GM18909 (cell line): ENCODE measurements at regions not wholly inside any gene's neighbourhood (a gene's known extent, or its start where the extent isn't known, plus 50 kb on each side); places are given as distances from the start of the nearest gene placed in this dataset.

Experiments
- ATAC-seq: cut with Tn5 transposase; IDR thresholded peaks from one replicate; pipeline ENCODE4 v1.9.1; 2021; ENCODE audit warnings: mild to moderate bottlenecking; ENCODE audit not compliant: unreplicated experiment, poor library complexity

DNA sequence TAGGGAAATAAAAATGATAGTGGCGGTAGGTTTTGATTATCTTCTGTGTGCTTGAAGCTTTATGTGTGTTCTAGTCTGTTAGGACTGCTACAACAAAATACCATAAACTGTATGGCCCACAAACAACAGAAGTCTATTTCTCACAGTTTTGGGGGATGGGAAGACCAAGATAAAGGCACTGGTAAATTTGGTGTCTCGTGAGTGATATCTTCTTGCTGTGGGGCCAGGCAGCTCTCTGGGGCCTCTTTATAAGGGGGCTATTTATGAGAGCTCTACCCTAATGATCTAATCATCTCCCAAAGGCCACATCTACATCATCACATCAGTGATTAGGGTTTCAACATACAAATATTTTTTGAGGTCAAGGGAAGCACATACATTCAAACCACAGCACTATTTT is 86.8 kb upstream of the SPHKAP start:
- ATAC-seq, result no peak

DNA sequence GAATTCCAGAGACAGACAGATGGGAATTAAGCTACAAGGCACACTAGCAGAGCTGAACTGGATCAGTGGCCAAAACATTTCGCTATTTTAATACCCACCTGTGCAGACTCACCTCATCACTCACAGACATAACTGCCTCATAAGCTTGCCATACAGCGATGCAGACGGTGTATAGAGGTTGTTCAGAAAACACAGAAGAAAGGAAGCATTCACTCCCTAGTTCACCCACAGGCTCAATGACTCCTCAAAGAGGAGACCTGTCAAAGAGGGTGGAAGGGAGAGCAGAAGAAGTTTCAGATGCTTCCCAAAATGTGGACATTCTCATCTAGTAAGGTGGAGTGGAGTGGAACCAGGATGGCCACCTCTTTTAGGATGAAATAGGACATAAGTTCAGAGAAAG is 81.7 kb upstream of the SPHKAP start:
- ATAC-seq, result no peak

DNA sequence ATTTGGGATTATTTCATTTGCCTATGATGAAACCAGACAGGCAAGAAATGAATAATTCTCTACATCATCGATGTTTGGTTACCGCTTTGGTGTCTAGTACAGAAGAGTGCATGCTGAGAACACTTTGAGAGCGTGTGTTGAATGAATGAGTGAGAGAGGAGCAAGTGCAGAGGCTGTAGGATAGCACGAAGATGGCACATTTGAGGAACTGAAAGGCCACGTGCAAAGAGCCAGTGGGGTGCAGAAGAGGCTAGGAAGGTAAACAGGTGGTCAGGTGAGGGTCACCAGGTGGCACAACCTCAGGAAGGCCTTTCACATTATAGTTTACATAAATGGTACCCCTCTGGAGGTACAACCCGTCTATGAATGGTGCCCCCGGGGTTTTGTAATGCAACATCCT is 80.1 kb upstream of the SPHKAP start:
- ATAC-seq, result no peak

DNA sequence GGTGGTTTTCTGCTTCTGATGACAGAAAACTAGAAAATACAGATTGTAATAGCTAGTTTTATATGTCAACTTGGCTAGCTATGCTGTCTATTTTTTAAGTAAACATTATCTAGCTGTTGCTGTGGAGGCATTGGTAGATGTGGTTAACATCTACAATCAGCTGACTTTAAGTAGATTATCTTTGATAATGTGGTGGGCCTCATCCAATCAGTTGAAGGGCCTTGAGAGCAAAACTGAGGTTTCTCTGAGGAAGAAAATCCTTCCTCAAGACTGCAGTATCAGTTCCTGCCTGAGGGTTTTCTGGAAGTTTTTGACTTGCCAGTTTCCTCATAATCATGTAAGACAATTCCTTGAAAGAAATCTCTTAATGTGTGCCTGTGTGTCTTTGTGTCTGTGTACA is 75.9 kb upstream of the SPHKAP start:
- no peak for ATAC-seq

DNA sequence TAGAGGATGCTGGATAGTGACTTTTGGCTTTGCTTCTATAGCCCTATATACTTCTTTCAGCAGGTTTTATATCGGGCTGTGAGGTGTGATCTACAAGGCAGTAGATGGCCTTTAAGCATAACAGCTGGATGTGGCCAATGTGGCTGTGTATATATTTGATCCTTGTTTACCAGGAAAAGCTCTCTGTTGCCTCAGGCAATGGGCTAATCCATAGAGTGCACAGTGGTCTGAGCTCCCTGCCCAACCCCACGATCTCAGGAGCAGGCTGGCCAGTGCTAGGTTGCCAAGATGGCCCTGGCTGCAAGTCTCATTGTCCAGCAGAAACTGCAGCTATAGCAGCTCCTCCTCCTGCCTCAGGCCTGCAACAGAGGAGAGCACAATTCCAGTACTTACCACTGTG is 72.3 kb upstream of the SPHKAP start:
- no peak for ATAC-seq

DNA sequence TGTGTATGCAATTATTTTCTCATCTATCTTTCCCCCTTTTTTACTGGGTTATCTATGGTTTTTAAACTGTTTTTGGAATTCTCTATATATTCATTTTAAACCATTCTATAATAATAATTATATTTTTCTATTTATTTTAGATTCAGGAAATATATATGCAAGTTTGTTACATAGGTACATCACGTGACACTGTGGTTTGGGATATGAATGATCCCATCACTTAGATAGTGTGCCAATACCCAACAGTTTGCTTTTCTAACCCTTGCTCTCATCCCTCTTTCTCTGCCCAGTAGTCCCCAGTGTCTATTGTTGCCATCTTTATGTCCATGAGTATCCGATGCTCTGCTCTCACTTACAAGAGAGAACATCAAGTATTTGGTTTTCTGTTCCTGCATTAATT is 65.8 kb upstream of the SPHKAP start:
- no peak for ATAC-seq

DNA sequence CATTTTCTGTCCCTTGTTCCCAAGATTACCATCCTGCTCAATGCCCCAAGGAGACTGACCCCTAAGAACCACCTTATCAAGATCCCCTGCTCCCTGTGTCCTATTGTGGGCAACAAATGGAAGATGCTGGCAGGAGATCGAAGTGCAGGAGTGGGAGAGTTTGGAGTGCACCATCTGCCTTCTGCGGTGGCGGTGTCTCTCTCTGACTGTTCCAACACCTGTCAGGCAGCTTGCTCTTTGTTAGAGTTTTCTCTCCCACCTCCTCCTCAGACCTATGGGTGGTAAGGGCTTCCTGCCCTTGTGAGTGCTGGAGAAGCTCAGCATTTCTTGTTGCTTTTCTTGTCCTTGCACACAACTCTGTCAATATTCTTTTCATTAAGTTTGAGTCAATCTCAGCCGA is 64.1 kb upstream of the SPHKAP start:
- ATAC-seq, result no peak

DNA sequence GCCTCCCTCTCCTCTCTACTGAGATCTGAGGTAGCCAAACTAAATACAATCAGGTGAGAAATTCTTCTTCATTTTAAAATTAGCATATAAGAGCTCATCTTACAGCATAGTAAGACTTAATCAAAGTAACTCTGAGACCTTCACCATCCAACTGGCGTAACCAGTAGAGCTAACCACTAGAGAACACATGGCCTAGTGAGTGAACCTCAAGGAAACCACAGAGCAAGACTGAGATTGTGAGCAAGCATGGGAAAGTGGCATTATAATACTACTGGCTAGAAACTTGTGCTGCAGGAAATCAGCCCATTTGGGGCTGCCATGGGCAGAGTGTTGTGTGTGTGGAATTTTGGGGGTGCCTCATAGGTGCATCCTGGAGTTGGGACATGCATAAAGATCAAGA is 61.1 kb upstream of the SPHKAP start:
- no peak for ATAC-seq

DNA sequence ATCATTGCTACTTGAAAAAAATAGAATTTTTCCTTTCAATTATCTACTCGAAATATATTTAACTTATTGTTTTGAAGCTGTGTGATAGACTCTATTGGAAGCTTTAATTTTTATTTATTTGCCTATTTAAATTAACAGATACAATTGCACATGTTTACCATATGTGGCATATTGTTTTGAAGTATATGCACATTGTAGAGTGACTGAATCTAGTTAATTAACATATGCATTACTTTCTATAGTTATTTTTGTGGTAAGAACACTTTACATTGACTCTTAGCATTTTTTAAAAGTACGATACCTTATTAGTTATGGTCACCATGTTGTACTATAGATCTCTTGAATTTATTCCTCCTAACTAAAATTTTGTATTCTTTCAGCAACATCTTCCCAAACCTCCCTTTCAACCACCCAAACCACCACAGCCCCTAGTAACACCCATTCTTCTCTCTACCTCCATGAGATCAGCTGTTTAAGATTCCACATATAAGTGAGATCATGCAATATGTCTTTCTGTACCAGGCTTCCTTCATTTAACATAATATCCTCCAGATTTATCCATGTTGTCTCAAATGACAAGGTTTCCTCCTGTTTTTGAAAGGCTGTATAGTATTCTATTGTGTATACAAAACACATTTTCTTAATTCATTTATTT is 58.5 kb upstream of the SPHKAP start:
- no peak for ATAC-seq

DNA sequence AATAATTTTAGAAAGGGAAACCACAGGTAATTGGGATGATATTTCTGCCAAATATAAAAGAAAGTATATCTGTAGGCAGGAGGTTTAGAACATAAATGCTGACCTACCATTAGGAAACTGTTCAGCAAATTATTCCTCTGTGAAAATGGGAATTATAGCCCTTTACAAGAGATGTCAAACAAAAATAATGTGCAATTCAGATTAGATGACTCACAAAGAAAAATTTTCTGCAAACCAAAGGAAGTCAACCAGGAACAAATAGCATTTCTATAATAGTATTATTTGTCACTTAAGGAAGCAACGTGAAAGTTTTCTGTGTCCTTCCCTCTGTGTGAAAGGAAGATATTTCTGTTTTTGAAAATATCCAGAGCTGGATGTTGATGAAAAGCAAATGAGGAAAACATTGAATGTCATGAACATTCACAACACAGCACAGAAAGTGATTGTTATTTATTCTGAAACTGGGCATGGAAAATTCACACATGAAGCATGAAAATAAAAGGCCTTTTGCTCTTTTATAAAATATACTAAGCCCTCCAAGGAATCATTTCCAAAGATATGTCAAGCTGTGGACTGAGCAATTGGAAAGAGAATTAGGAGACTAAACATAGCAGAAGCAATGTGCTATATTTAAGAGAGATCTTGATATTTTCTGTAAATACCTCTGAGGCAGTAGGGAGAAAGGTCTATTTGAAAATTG is 57.9 kb upstream of the SPHKAP start:
- ATAC-seq, result no peak
